Esophagus (tissue), 2 donors: ENCODE measurements at regions not wholly inside any gene's neighbourhood (a gene's known extent, or its start where the extent isn't known, plus 50 kb on each side); places are given as distances from the start of the nearest gene placed in this dataset.

ENCODE experiments used
- H3K27ac ChIP-seq, 2 donors: one replicate each; pipeline ENCODE4 v1.5.1; 2013; ENCODE audit warnings: low read depth in 2 of 2, mild to moderate bottlenecking in 2 of 2, inconsistent platforms in 1 of 2, low read length in 1 of 2, moderate library complexity in 1 of 2
- H3K27me3 ChIP-seq, 2 donors: one replicate each; pipeline ENCODE4 v1.6.1; 2013; ENCODE audit warnings: low read length in 2 of 2, control low read depth in 1 of 2, mild to moderate bottlenecking in 1 of 2; ENCODE audit not compliant: insufficient read depth in 2 of 2, control insufficient read depth in 1 of 2
- H3K36me3 ChIP-seq, 2 donors: one replicate each; pipeline ENCODE4 v1.6.1; 2013; ENCODE audit warnings: low read length in 1 of 2; ENCODE audit not compliant: control insufficient read depth in 2 of 2, insufficient read depth in 2 of 2
- H3K4me1 ChIP-seq, 2 donors: one replicate each; pipeline ENCODE4 v1.6.1; 2013; ENCODE audit warnings: low read length in 1 of 2; ENCODE audit not compliant: control insufficient read depth in 2 of 2, insufficient read depth in 2 of 2
- H3K4me3 ChIP-seq, 2 donors: one replicate each; pipeline ENCODE4 v1.5.1; 2013; ENCODE audit warnings: low read length in 2 of 2, mild to moderate bottlenecking in 2 of 2, low read depth in 1 of 2, moderate library complexity in 1 of 2
- H3K9me3 ChIP-seq, 2 donors: one replicate each; pipeline ENCODE4 v1.6.1; 2013; ENCODE audit warnings: mild to moderate bottlenecking in 2 of 2, low read depth in 1 of 2, low read length in 1 of 2, moderate library complexity in 1 of 2; ENCODE audit not compliant: control insufficient read depth in 2 of 2, insufficient read depth in 1 of 2
- WGBS, 2 donors: extraction: QIAGEN DNeasy Blood & Tissue Kit; methylation state at CpG; one replicate each; pipeline ENCODE4 v1.1.7; 2013; 5-methylcytosine and 5-hydroxymethylcytosine counted together
- donor health status: healthy with polysubstance abuse.
- donor health status: Bipolar disorder and iron deficiency.

DNA sequence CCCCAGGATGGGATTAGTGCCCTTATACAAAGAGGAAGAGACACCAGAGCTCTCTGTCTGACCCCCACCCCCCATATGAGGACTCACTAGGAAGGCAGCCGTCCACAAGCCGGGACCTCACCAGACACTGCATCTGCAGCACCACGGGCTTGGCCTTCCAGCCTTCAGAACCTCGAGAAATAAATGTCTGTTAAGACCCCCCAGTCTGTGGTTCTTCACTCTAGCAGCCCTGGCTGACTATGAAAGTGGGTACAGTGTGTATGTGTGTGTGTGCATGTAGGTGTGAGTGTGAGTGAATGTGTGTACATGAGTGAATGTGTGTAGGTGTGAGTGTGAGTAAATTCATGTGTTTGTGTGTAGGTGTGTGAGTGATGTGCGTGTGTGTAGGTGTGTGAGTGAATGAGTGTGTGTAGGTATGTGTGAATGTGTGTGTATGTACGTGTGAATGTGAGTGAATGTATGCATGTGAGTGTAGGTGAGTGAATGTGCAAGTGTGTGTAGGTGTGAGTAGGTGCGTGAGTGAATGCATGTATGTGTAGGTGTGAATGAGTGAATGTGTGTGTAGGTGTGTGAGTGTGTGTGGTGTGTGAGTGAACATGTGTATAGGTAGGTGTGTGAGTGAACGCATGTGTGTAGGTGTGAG, 201.6 kb upstream of the ZNF536 start:
- Histone ChIP-seq H3K4me3 (no peak overlapping the region), H3K36me3 (no peaks in the 10 kb centered on the region), H3K9me3 (peaks cover 2 to 8% of the 10 kb centered on the region in 2 donors), H3K4me1 (no peaks in the 10 kb centered on the region), H3K27me3 (no peaks in the 10 kb centered on the region), H3K27ac (no peak overlapping the region)
- 91 to 92% methylated on average over 8 of the region's 8 CpGs for WGBS, 2 donors

DNA sequence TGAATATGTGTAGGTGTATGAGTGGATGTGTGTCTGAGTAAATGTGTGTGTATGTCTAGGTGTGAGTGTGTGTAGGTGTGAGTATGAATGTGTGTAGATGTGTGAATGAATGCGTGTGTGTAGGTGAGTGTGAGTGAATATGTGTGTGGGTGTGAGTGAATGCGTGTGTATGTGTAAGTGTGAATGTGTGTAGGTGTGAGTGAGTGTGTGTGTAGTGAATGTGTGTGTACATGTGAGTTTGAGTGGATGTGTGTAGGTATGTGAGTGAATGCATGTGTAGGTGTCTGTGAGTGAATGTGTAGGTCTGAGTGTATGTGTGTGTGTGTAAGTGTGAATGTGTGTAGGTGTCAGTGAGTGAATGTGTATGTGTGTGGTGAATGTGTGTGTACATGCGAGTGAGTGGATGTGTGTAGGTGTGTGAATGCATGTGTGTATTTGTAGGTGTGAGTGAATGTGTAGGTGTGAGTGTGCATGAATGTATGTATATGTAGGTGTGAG, 201.0 kb upstream of the ZNF536 start:
- WGBS, 2 donors: 94 to 97% methylated on average over 3 of the region's 3 CpGs
- Histone ChIP-seq H3K27ac (no peak overlapping the region), H3K27me3 (no peaks in the 10 kb centered on the region), H3K4me1 (no peaks in the 10 kb centered on the region), H3K36me3 (no peaks in the 10 kb centered on the region), H3K4me3 (no peak overlapping the region), H3K9me3 (peaks cover 2 to 8% of the 10 kb centered on the region in 2 donors)

DNA sequence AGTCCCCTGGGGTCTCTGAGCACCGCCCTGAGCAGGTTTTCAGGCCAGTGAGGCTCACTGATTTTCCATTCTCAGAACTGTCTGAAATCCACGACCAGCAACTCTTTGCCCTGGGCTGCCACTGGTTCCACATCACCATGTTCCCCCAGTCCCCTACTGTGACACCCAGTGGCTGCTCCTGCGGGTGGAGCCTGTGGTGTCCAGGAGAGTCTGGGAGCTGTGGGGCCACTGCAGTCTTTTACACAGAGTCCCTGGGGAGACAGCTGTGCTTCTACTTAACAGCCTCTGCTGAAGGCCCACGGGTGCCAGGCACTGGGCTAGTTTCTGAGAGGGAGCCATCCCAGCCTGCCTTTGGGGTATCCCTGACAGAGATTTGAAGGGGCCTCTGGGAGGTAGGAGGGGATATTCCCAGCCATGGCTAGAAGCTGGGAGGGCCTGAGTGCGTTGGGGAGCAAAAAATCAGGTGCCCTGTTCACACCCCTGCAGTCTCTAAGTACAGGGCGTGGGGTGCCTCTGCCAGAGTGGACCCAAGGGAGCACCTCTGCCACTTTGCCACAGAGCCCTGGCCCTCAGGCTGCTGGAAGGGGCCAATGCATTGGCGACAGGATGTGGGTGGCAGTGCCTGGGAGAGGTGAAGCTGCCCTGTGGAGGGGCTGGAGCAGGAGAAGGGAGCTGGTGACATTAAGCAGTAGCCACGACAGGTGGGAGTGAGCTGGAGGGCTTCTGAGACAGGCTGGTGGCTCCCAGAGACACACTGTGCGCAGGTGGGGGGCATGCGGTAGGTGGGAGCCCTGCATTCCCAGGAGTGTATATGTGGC, 200.2 kb upstream of the ZNF536 start:
- H3K4me1 ChIP-seq: no peaks in the 10 kb centered on the region
- H3K4me3 ChIP-seq: no peak overlapping the region
- peaks cover 2 to 8% of the 10 kb centered on the region in 2 donors for H3K9me3 ChIP-seq
- no peaks in the 10 kb centered on the region for H3K36me3 ChIP-seq
- H3K27ac ChIP-seq: no peak overlapping the region
- WGBS, 2 donors: 78 to 81% methylated on average over 10 of the region's 10 CpGs
- no peaks in the 10 kb centered on the region for H3K27me3 ChIP-seq

DNA sequence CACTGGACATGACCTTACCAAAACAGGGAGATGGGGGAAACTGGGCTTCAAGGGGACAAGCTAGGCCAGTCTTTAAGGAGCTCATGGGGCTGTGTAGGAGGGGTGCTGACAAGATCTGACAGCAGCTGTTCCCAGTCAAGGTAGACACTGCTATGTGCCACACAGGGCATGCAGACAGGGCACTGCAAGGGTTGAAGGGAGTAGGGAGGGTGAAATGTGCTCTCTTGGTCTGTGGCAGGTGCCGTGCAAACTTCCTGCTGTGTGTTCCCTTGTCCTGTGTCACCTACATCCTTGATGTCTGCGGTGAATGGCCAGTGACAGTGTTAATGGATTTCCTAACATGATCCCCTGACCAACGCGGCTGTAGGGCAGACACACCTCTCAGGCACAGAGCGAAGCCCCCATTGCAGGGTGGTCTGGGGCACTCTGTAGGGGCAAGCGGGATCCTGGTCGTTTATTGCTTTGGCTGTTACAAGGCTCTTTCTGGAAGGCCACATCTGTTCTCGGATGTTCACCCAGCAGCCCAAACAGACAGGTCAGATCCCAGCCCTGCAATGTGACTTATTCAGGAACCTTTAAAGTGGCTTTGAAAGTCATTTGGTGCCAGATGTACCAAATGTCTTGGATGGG, 199.5 kb upstream of the ZNF536 start:
- Histone ChIP-seq H3K4me3 (no peak overlapping the region), H3K27me3 (no peaks in the 10 kb centered on the region), H3K4me1 (no peaks in the 10 kb centered on the region), H3K36me3 (no peaks in the 10 kb centered on the region), H3K9me3 (peaks cover 2 to 8% of the 10 kb centered on the region in 2 donors), H3K27ac (no peak overlapping the region)
- WGBS, 2 donors: 74 to 76% methylated on average over 8 of the region's 8 CpGs

DNA sequence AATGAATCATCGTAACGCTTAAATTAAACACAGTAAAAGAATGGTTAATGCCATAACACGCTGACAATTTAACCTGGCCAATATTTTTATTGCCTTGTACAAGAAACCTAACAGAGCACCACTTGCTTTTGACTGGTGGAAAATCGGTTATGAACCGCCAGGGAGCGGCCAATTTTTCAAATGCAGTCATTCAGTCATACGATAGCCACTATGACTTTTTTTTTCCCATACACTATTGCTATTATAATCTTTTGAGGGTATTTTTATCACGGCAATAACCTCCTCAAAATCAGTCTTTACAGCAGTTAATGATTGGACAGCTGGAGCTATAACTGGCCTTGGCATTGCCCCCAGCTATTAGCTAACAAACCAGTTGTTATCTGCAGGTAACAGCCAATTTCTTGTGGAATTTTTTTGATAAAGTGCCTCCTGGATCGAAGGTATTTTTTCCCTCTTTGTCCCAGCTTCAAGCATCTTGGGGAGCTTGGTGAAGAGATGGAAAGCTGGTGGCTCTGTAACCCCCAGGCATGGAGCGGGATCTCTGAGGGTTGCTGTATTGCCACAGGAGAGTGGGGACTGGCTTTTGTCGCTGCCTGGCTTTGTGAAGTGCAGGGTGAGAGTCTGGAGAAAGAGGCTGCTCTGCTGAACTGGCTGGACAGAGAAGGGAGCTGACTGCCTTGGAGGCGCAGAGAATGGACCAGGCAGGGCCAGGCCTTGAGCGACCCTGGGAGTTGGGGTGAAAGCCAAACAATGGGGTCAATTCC, 198.4 kb upstream of the ZNF536 start:
- no peak overlapping the region for H3K27ac ChIP-seq
- H3K9me3 ChIP-seq: peaks cover 2 to 11% of the 10 kb centered on the region in 2 donors
- no peaks in the 10 kb centered on the region for H3K27me3 ChIP-seq
- H3K4me3 ChIP-seq: no peak overlapping the region
- no peaks in the 10 kb centered on the region for H3K4me1 ChIP-seq
- 68 to 79% methylated on average over 13 of the region's 13 CpGs for WGBS, 2 donors
- no peaks in the 10 kb centered on the region for H3K36me3 ChIP-seq

DNA sequence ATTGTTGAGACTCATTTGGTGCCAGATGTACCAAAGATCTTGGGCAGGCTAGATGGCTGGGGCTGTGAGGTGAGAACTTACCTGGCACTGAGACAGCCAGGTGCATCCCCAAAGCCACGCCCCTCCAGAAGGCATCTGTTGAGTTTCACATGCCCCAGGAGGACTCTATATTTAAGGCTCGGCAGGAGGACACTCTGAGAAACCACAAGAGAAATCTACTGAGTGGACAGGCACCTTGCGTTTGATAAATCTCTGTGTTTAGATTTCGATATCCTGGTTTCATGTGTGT, 197.9 kb upstream of the ZNF536 start:
- Histone ChIP-seq H3K27me3 (no peaks in the 10 kb centered on the region), H3K36me3 (no peaks in the 10 kb centered on the region), H3K4me1 (no peaks in the 10 kb centered on the region), H3K4me3 (no peak overlapping the region), H3K27ac (no peak overlapping the region), H3K9me3 (peaks cover 2 to 11% of the 10 kb centered on the region in 2 donors)
- WGBS, 2 donors: 60 to 75% methylated on average over 4 of the region's 4 CpGs

DNA sequence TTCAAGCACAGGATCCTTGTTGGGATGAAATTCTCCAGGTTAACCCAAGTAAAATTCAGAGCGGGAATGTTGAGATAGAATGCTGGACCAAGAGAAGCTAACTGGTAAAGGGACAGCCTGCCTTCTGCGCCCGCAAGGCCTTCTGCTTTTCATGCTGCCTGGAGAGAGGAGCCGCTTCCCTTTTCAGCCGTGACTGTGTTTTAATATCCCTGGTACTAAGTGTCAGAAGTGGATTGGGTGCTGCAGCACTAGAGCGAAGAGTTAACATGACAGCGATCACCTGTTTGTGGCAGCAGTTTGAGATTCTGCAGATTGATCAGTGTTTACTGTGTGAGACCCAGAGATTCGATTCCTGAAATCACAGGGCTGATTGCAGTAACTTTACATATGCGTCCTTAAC, 197.4 kb upstream of the ZNF536 start:
- Histone ChIP-seq H3K9me3 (peaks cover 2 to 11% of the 10 kb centered on the region in 2 donors), H3K36me3 (no peaks in the 10 kb centered on the region), H3K27ac (no peak overlapping the region), H3K27me3 (no peaks in the 10 kb centered on the region), H3K4me3 (no peak overlapping the region), H3K4me1 (no peaks in the 10 kb centered on the region)
- 78 to 84% methylated on average over 9 of the region's 9 CpGs for WGBS, 2 donors

DNA sequence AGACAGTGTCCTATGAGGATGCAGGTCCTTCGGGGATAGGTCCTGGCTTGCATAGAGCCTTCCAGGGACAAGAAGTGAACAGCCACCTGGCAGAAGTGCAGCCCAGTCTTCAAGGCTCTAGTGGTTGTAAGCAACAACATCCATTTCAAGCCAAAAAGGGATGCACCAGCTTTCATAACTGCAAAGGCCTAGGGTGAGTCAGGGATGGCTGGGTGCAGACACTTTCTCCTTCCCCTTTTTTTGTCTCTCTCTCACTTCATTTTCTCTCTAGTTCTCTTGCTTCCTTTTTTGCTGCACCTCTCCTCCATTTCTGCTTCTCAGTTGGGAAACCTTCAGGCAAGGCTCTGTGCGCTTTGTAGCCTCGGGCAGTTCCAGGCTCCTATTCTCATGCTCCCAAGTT, 196.2 kb upstream of the ZNF536 start:
- no peaks in the 10 kb centered on the region for H3K4me1 ChIP-seq
- H3K36me3 ChIP-seq: no peaks in the 10 kb centered on the region
- no peaks in the 10 kb centered on the region for H3K27me3 ChIP-seq
- peaks cover 2 to 7% of the 10 kb centered on the region in 2 donors for H3K9me3 ChIP-seq
- no peak overlapping the region for H3K4me3 ChIP-seq
- WGBS, 2 donors: 89 to 91% methylated on average over 3 of the region's 3 CpGs
- H3K27ac ChIP-seq: no peak overlapping the region

DNA sequence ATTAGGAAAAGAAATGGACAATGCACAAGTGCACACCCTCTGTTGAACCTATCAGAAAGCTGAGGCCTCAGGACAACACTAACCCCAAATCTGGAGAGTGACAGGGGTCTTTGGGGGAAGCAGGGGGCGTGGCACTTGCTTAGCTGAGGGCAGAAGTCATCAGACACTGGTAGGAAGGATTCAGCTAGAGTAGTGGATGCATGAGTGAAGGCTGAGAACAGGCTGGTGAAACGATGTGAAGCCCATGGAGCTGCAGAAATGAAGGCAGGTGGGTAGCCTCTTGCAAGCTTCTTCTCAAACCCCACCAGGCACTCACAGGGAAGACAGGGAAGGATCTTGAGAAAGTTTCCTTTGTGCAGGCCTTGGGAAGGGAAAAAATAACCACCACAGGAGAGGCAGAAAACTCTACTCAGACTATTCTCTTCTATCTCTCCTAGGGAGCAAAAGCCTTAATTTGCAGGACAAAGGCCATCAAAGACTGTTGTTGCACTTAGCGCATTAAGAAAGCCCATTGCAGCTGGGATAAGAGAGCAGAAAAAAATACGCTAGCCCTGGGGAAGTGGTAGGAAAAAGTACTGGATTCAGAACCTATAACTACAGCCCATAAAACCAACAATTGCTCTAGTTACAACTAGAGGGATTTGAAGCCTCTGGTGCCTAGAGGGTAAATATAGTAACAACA, 193.3 kb upstream of the ZNF536 start:
- WGBS, 2 donors: 46 to 47% methylated on average over 4 of the region's 4 CpGs
- H3K9me3 ChIP-seq: peaks cover 0 to 3% of the 10 kb centered on the region in 2 donors
- H3K4me3 ChIP-seq: no peak overlapping the region

More for the DNA sequence above, 193.3 kb upstream of the ZNF536 start:
- H3K27ac ChIP-seq: no peak overlapping the region
- no peaks in the 10 kb centered on the region for H3K4me1 ChIP-seq
- no peaks in the 10 kb centered on the region for H3K27me3 ChIP-seq
- no peaks in the 10 kb centered on the region for H3K36me3 ChIP-seq
